ENCODE measurements at regions not wholly inside any gene's neighbourhood (a gene's known extent, or its start where the extent isn't known, plus 50 kb on each side); places are given as distances from the start of the nearest gene placed in this dataset.

- H3K9me3 ChIP-seq (ENCODE audit: low read depth) = no peaks in the 10 kb centered on the region
- H3K9me2 ChIP-seq (ENCODE audit: insufficient read depth) = no peaks in the 10 kb centered on the region
- no peak overlapping the region for H3K4me2 ChIP-seq (ENCODE audit: unreplicated experiment)
- no peak overlapping the region for H3K4me3 ChIP-seq
- H2AFZ ChIP-seq = no peak overlapping the region
- H3F3A ChIP-seq (ENCODE audit: insufficient read depth) = no peaks in the 10 kb centered on the region
- DNase-seq = no peak
- no peaks in the 10 kb centered on the region for H3K4me1 ChIP-seq (ENCODE audit: insufficient read depth)
- no peak for TF ChIP-seq EZH2phosphoT487 (IDR thresholded peaks at IDR 0.05; ENCODE audit: insufficient read depth, low read depth)
- no peak for TF ChIP-seq EZH2 (IDR thresholded peaks at IDR 0.05; ENCODE audit: insufficient read depth, poor library complexity, severe bottlenecking)
- no peaks in the 10 kb centered on the region for H3K27me3 ChIP-seq (replicated peaks; ENCODE audit: insufficient read depth)
- no peak overlapping the region for H3K27ac ChIP-seq
- no peaks in the 10 kb centered on the region for H3K36me3 ChIP-seq (ENCODE audit: low read depth)
- in situ Hi-C loops (cut with MboI) = no loop called here
- H3K79me2 ChIP-seq (ENCODE audit: insufficient read depth) = no peaks in the 10 kb centered on the region
- no peaks in the 10 kb centered on the region for H4K20me1 ChIP-seq (ENCODE audit: insufficient read depth)
- H3K9ac ChIP-seq = no peak overlapping the region
- 0% methylated on average over 1 of the region's 1 CpG for WGBS, 2 experiments (ENCODE audit: low coverage in 1 of 2, low lambda C conversion rate in 2 of 2, missing lambda C conversion rate in 2 of 2)
Observed at GRCh38 chr6:98636941-98637340, 197.4 kb upstream of the POU3F2 start.

GRCh38 chr6:98639089-98639635 is 195.2 kb upstream of the POU3F2 start:
- Histone ChIP-seq H3K4me2 (ENCODE audit: unreplicated experiment) (no peak overlapping the region), H3K9ac (no peak overlapping the region), H3K27ac (no peak overlapping the region), H3K9me3 (ENCODE audit: low read depth) (no peaks in the 10 kb centered on the region), H3K79me2 (ENCODE audit: insufficient read depth) (no peaks in the 10 kb centered on the region), H4K20me1 (ENCODE audit: insufficient read depth) (no peaks in the 10 kb centered on the region), H3K9me2 (ENCODE audit: insufficient read depth) (no peaks in the 10 kb centered on the region), H3K36me3 (ENCODE audit: low read depth) (no peaks in the 10 kb centered on the region), H3K27me3 (replicated peaks; ENCODE audit: insufficient read depth) (no peaks in the 10 kb centered on the region), H3F3A (ENCODE audit: insufficient read depth) (no peaks in the 10 kb centered on the region), H2AFZ (no peak overlapping the region), H3K4me1 (ENCODE audit: insufficient read depth) (no peaks in the 10 kb centered on the region), H3K4me3 (no peak overlapping the region)
- no peak for DNase-seq
- TF ChIP-seq EZH2 (IDR thresholded peaks at IDR 0.05; ENCODE audit: insufficient read depth, poor library complexity, severe bottlenecking) = no peak
- no peak for TF ChIP-seq EZH2phosphoT487 (IDR thresholded peaks at IDR 0.05; ENCODE audit: insufficient read depth, low read depth)
- 35 to 36% methylated on average over 5 of the region's 5 CpGs for WGBS, 2 experiments (ENCODE audit: low coverage in 1 of 2, low lambda C conversion rate in 2 of 2, missing lambda C conversion rate in 2 of 2)
- in situ Hi-C loops (cut with MboI) = no loop called here

GRCh38 chr6:98640366-98640765 is 194.0 kb upstream of the POU3F2 start:
- Histone ChIP-seq H4K20me1 (ENCODE audit: insufficient read depth) (no peaks in the 10 kb centered on the region), H3K4me3 (no peak overlapping the region), H3K36me3 (ENCODE audit: low read depth) (no peaks in the 10 kb centered on the region), H3K9me2 (ENCODE audit: insufficient read depth) (no peaks in the 10 kb centered on the region), H3F3A (ENCODE audit: insufficient read depth) (no peaks in the 10 kb centered on the region), H3K27ac (no peak overlapping the region), H3K27me3 (replicated peaks; ENCODE audit: insufficient read depth) (no peaks in the 10 kb centered on the region), H3K9ac (no peak overlapping the region), H3K4me2 (ENCODE audit: unreplicated experiment) (no peak overlapping the region), H3K79me2 (ENCODE audit: insufficient read depth) (no peaks in the 10 kb centered on the region), H3K4me1 (ENCODE audit: insufficient read depth) (no peaks in the 10 kb centered on the region), H2AFZ (no peak overlapping the region), H3K9me3 (ENCODE audit: low read depth) (no peaks in the 10 kb centered on the region)
- DNase-seq = no peak
- 37 to 44% methylated on average over 5 of the region's 5 CpGs for WGBS, 2 experiments (ENCODE audit: low coverage in 1 of 2, low lambda C conversion rate in 2 of 2, missing lambda C conversion rate in 2 of 2)
- no peak for TF ChIP-seq EZH2phosphoT487 (IDR thresholded peaks at IDR 0.05; ENCODE audit: insufficient read depth, low read depth)
- no peak for TF ChIP-seq EZH2 (IDR thresholded peaks at IDR 0.05; ENCODE audit: insufficient read depth, poor library complexity, severe bottlenecking)
- in situ Hi-C loops (cut with MboI) = no loop called here

GRCh38 chr6:98641949-98642719 is 192.2 kb upstream of the POU3F2 start:
- H3K9me3 ChIP-seq (ENCODE audit: low read depth) = no peaks in the 10 kb centered on the region
- no peak overlapping the region for H3K27ac ChIP-seq
- H3K27me3 ChIP-seq (replicated peaks; ENCODE audit: insufficient read depth) = no peaks in the 10 kb centered on the region
- H2AFZ ChIP-seq = no peak overlapping the region
- H3K9me2 ChIP-seq (ENCODE audit: insufficient read depth) = no peaks in the 10 kb centered on the region
- H4K20me1 ChIP-seq (ENCODE audit: insufficient read depth) = no peaks in the 10 kb centered on the region
- H3K4me2 ChIP-seq (ENCODE audit: unreplicated experiment) = no peak overlapping the region
- WGBS, 2 experiments (ENCODE audit: low coverage in 1 of 2, low lambda C conversion rate in 2 of 2, missing lambda C conversion rate in 2 of 2) = 11% methylated on average over 5 of the region's 5 CpGs
- no peaks in the 10 kb centered on the region for H3K36me3 ChIP-seq (ENCODE audit: low read depth)
- H3K9ac ChIP-seq = no peak overlapping the region
- no peaks in the 10 kb centered on the region for H3K4me1 ChIP-seq (ENCODE audit: insufficient read depth)
- in situ Hi-C loops (cut with MboI) = no loop called here
- H3K4me3 ChIP-seq = no peak overlapping the region
- TF ChIP-seq EZH2 (IDR thresholded peaks at IDR 0.05; ENCODE audit: insufficient read depth, poor library complexity, severe bottlenecking) (no peak), EZH2phosphoT487 (IDR thresholded peaks at IDR 0.05; ENCODE audit: insufficient read depth, low read depth) (no peak)
- no peaks in the 10 kb centered on the region for H3F3A ChIP-seq (ENCODE audit: insufficient read depth)
- no peaks in the 10 kb centered on the region for H3K79me2 ChIP-seq (ENCODE audit: insufficient read depth)
- DNase-seq = peak; percentile 1

All from GM23248 (cell line).